ENCODE measurements at regions not wholly inside any gene's neighbourhood (a gene's known extent, or its start where the extent isn't known, plus 50 kb on each side); places are given as distances from the start of the nearest gene placed in this dataset.

- no peak for TF ChIP-seq FOXP2 (optimal IDR thresholded peaks at IDR 0.05; ENCODE audit: borderline replicate concordance, extremely low read depth, extremely low read length, insufficient read depth)
- TF ChIP-seq SIN3A (IDR thresholded peaks at IDR 0.05; ENCODE audit: borderline replicate concordance, insufficient read depth, low read length): no peak
- TF ChIP-seq POLR2AphosphoS5 (IDR thresholded peaks at IDR 0.05; ENCODE audit: low read depth, low read length): no peak
- TF ChIP-seq REST (IDR thresholded peaks at IDR 0.05; ENCODE audit: insufficient read depth in 1 of 2, low read depth in 2 of 2, low read length in 2 of 2): no peak
These were observed 203.5 kb upstream of the GOT2 start for GRCh38 chr16:58937661-58938060.

- no peak for TF ChIP-seq POLR2AphosphoS5 (IDR thresholded peaks at IDR 0.05; ENCODE audit: low read depth, low read length)
- no peak for TF ChIP-seq TAF1 (IDR thresholded peaks at IDR 0.05; ENCODE audit: borderline replicate concordance, insufficient read depth, low read length)
- no peak for TF ChIP-seq REST (IDR thresholded peaks at IDR 0.05; ENCODE audit: insufficient read depth in 1 of 2, low read depth in 2 of 2, low read length in 2 of 2)
- no peak for TF ChIP-seq FOXP2 (optimal IDR thresholded peaks at IDR 0.05; ENCODE audit: borderline replicate concordance, extremely low read depth, extremely low read length, insufficient read depth)
- TF ChIP-seq SIN3A (IDR thresholded peaks at IDR 0.05; ENCODE audit: borderline replicate concordance, insufficient read depth, low read length): no peak
These were observed 199.1 kb upstream of the GOT2 start for GRCh38 chr16:58933186-58933585.

GRCh38 chr16:58931436-58931835, 197.3 kb upstream of the GOT2 start:
- TF ChIP-seq POLR2AphosphoS5 (IDR thresholded peaks at IDR 0.05; ENCODE audit: low read depth, low read length): no peak
- no peak for TF ChIP-seq SIN3A (IDR thresholded peaks at IDR 0.05; ENCODE audit: borderline replicate concordance, insufficient read depth, low read length)
- no peak for TF ChIP-seq REST (IDR thresholded peaks at IDR 0.05; ENCODE audit: insufficient read depth in 1 of 2, low read depth in 2 of 2, low read length in 2 of 2)
- no peak for TF ChIP-seq FOXP2 (optimal IDR thresholded peaks at IDR 0.05; ENCODE audit: borderline replicate concordance, extremely low read depth, extremely low read length, insufficient read depth)
- TF ChIP-seq TAF1 (IDR thresholded peaks at IDR 0.05; ENCODE audit: borderline replicate concordance, insufficient read depth, low read length): no peak

GRCh38 chr16:58923094-58923493, 189.0 kb upstream of the GOT2 start:
- TF ChIP-seq SIN3A (IDR thresholded peaks at IDR 0.05; ENCODE audit: borderline replicate concordance, insufficient read depth, low read length) (no peak), FOXP2 (optimal IDR thresholded peaks at IDR 0.05; ENCODE audit: borderline replicate concordance, extremely low read depth, extremely low read length, insufficient read depth) (no peak), REST (IDR thresholded peaks at IDR 0.05; ENCODE audit: insufficient read depth in 1 of 2, low read depth in 2 of 2, low read length in 2 of 2) (no peak), POLR2AphosphoS5 (IDR thresholded peaks at IDR 0.05; ENCODE audit: low read depth, low read length) (no peak), TAF1 (IDR thresholded peaks at IDR 0.05; ENCODE audit: borderline replicate concordance, insufficient read depth, low read length) (no peak)

GRCh38 chr16:58913456-58913855, 179.3 kb upstream of the GOT2 start:
- TF ChIP-seq TAF1 (IDR thresholded peaks at IDR 0.05; ENCODE audit: borderline replicate concordance, insufficient read depth, low read length): no peak
- no peak for TF ChIP-seq POLR2AphosphoS5 (IDR thresholded peaks at IDR 0.05; ENCODE audit: low read depth, low read length)
- no peak for TF ChIP-seq FOXP2 (optimal IDR thresholded peaks at IDR 0.05; ENCODE audit: borderline replicate concordance, extremely low read depth, extremely low read length, insufficient read depth)
- TF ChIP-seq SIN3A (IDR thresholded peaks at IDR 0.05; ENCODE audit: borderline replicate concordance, insufficient read depth, low read length): no peak
- no peak for TF ChIP-seq REST (IDR thresholded peaks at IDR 0.05; ENCODE audit: insufficient read depth in 1 of 2, low read depth in 2 of 2, low read length in 2 of 2)

Data from PFSK-1 (cell line).